Astrocyte (in vitro differentiated cells and primary cell): ENCODE measurements at regions not wholly inside any gene's neighbourhood (a gene's known extent, or its start where the extent isn't known, plus 50 kb on each side); places are given as distances from the start of the nearest gene placed in this dataset.

Experiments
- CTCF ChIP-seq: IDR thresholded peaks from 2 replicates; pipeline ENCODE4 v1.5.1; 2011; ENCODE audit warnings: low read depth, mild to moderate bottlenecking, inconsistent platforms, low read length, moderate library complexity; ENCODE audit not compliant: insufficient read depth
- EZH2 ChIP-seq: IDR thresholded peaks from 2 replicates; pipeline ENCODE4 v1.6.1; 2012; ENCODE audit warnings: mild to moderate bottlenecking, low read length, inconsistent platforms; ENCODE audit not compliant: insufficient read depth

DNA sequence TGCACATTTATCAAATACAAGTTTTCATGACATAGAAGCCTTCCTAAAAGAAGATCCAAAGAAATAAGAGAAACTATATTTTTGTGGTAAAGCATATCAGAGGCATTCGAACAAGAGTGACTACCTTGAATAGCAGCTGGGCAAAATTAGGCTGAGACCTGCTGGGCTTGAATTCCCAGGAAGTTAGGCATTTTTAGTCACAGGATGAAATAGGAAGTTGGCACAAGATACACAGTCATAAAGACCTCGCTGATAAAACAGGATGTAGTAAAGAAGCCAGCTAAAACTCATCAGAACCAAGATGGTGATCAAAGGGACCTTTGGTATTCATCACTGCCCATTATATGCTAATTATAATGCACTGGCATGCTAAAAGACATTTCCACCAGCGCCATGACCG lies 1302.3 kb upstream of the NRXN1 start:
- TF ChIP-seq CTCF (no peak), EZH2 (no peak)
